DOHH2 (cell line): ENCODE measurements at regions not wholly inside any gene's neighbourhood (a gene's known extent, or its start where the extent isn't known, plus 50 kb on each side); places are given as distances from the start of the nearest gene placed in this dataset.

Experiments used
- H3F3A ChIP-seq: fragments of 200-600 bp; sonication (generic), shearing (Covaris generic); 2 replicates; pipeline ENCODE4 v1.6.0; 2016; ENCODE audit warnings: antibody characterized with exemption, mild to moderate bottlenecking; ENCODE audit not compliant: control insufficient read depth, insufficient read depth
- H3K27ac ChIP-seq: fragments of 200-600 bp; sonication (generic); 2 replicates; pipeline ENCODE4 v1.5.1; 2014; ENCODE audit warnings: low read depth, mild to moderate bottlenecking, low read length, moderate library complexity
- H3K27me3 ChIP-seq: fragments of 200-600 bp; sonication (generic); 2 replicates; pipeline ENCODE4 v1.6.1; 2014; ENCODE audit warnings: mild to moderate bottlenecking, low read length, mixed read lengths; ENCODE audit not compliant: control insufficient read depth
- H3K36me3 ChIP-seq: fragments of 200-600 bp; sonication (generic); 2 replicates; pipeline ENCODE4 v1.6.1; 2014; ENCODE audit warnings: mild to moderate bottlenecking, low read length, moderate library complexity, mixed read lengths; ENCODE audit not compliant: control insufficient read depth
- H3K4me1 ChIP-seq: fragments of 200-600 bp; sonication (generic); 2 replicates; pipeline ENCODE4 v1.6.1; 2014; ENCODE audit warnings: mild to moderate bottlenecking, low read length, mixed read lengths; ENCODE audit not compliant: control insufficient read depth
- H3K4me2 ChIP-seq: fragments of 200-600 bp; sonication (generic); 2 replicates; pipeline ENCODE4 v1.6.0; 2014; ENCODE audit warnings: mild to moderate bottlenecking, low read length, moderate library complexity
- H3K4me3 ChIP-seq: fragments of 200-600 bp; sonication (generic); 2 replicates; pipeline ENCODE4 v1.5.1; 2014; ENCODE audit warnings: mild to moderate bottlenecking, low read length, mixed read lengths
- H3K79me2 ChIP-seq: fragments of 200-600 bp; sonication (generic); 2 replicates; pipeline ENCODE4 v1.6.1; 2014; ENCODE audit warnings: mild to moderate bottlenecking, low read length, mixed read lengths; ENCODE audit not compliant: control insufficient read depth
- H3K9me2 ChIP-seq: fragments of 200-600 bp; sonication (generic); replicated peaks from 2 replicates; pipeline ENCODE4 v1.6.1; 2014; ENCODE audit warnings: mild to moderate bottlenecking, low read length, mixed read lengths; ENCODE audit not compliant: control insufficient read depth
- H3K9me3 ChIP-seq: fragments of 200-600 bp; sonication (generic); 2 replicates; pipeline ENCODE4 v1.6.1; 2014; ENCODE audit warnings: antibody characterized with exemption, low read length, mixed read lengths; ENCODE audit not compliant: control insufficient read depth, insufficient read depth
- H4K20me1 ChIP-seq: fragments of 200-600 bp; sonication (generic); 2 replicates; pipeline ENCODE4 v1.6.0; 2014; ENCODE audit warnings: low read depth, mild to moderate bottlenecking, antibody characterized with exemption, low read length, moderate library complexity; ENCODE audit not compliant: control insufficient read depth, insufficient read depth
- EZH2phosphoT487 ChIP-seq: fragments of 200-600 bp; sonication (generic); IDR thresholded peaks from 2 replicates; pipeline ENCODE4 v1.6.1; 2017; ENCODE audit warnings: borderline replicate concordance, mild to moderate bottlenecking, antibody characterized with exemption, low read length, moderate library complexity, mixed read lengths
- TF ChIP-seq, protein P1 (sequence below): fragments of 200-600 bp; sonication (generic); IDR thresholded peaks from one replicate; pipeline ENCODE4 v1.5.1; 2014; ENCODE audit warnings: antibody characterized with exemption, mild to moderate bottlenecking, low read depth, low read length; ENCODE audit not compliant: poor library complexity, severe bottlenecking

- no peak for TF ChIP-seq EZH2phosphoT487
- TF ChIP-seq, protein P1, sequence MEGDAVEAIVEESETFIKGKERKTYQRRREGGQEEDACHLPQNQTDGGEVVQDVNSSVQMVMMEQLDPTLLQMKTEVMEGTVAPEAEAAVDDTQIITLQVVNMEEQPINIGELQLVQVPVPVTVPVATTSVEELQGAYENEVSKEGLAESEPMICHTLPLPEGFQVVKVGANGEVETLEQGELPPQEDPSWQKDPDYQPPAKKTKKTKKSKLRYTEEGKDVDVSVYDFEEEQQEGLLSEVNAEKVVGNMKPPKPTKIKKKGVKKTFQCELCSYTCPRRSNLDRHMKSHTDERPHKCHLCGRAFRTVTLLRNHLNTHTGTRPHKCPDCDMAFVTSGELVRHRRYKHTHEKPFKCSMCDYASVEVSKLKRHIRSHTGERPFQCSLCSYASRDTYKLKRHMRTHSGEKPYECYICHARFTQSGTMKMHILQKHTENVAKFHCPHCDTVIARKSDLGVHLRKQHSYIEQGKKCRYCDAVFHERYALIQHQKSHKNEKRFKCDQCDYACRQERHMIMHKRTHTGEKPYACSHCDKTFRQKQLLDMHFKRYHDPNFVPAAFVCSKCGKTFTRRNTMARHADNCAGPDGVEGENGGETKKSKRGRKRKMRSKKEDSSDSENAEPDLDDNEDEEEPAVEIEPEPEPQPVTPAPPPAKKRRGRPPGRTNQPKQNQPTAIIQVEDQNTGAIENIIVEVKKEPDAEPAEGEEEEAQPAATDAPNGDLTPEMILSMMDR, result no peak
- Histone ChIP-seq H3K9me2 (no peaks in the 10 kb centered on the region), H3K9me3 (no peaks in the 10 kb centered on the region), H3F3A (no peaks in the 10 kb centered on the region), H4K20me1 (no peaks in the 10 kb centered on the region), H3K27me3 (no peaks in the 10 kb centered on the region), H3K4me2 (no peak overlapping the region), H3K4me3 (no peak overlapping the region), H3K4me1 (no peaks in the 10 kb centered on the region), H3K27ac (no peak overlapping the region), H3K79me2 (no peaks in the 10 kb centered on the region), H3K36me3 (no peaks in the 10 kb centered on the region)
Observed at GRCh38 chr3:25037049-25037547, 391.0 kb upstream of the RARB start.

- Histone ChIP-seq H3K4me1 (no peaks in the 10 kb centered on the region), H3K27me3 (no peaks in the 10 kb centered on the region), H4K20me1 (no peaks in the 10 kb centered on the region), H3K9me3 (no peaks in the 10 kb centered on the region), H3K4me2 (no peak overlapping the region), H3K79me2 (no peaks in the 10 kb centered on the region), H3F3A (no peaks in the 10 kb centered on the region), H3K27ac (no peak overlapping the region), H3K4me3 (no peak overlapping the region), H3K9me2 (no peaks in the 10 kb centered on the region), H3K36me3 (no peaks in the 10 kb centered on the region)
- TF ChIP-seq, protein P1, result no peak
- TF ChIP-seq EZH2phosphoT487, result no peak
Observed at GRCh38 chr3:25038271-25038670, 389.8 kb upstream of the RARB start.

DNA sequence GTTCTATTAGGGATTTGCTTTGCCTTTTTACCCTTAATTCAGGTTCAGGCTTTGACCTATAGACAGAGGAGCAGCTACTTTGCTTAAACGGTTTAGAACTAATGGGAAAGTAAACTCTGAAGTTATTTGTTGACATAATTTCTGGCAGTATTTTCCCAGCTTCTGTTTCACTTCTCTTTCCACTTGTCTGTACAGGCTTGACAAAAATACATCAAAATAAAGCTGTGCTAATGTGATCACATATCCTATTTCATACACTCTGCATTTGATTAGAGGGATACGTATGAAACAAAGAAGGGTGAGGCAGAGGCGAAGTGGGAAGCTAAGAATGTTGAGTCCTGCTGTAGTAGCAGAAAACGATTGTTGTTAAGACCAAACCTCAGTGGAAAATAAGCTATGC is 389.1 kb upstream of the RARB start:
- no peak overlapping the region for H3K27ac ChIP-seq
- no peaks in the 10 kb centered on the region for H3K27me3 ChIP-seq
- no peak overlapping the region for H3K4me2 ChIP-seq
- no peaks in the 10 kb centered on the region for H3F3A ChIP-seq
- no peaks in the 10 kb centered on the region for H3K9me3 ChIP-seq
- no peaks in the 10 kb centered on the region for H4K20me1 ChIP-seq
- no peaks in the 10 kb centered on the region for H3K79me2 ChIP-seq
- H3K36me3 ChIP-seq, result no peaks in the 10 kb centered on the region
- TF ChIP-seq EZH2phosphoT487, result no peak
- TF ChIP-seq, protein P1, result no peak
- no peaks in the 10 kb centered on the region for H3K9me2 ChIP-seq
- no peaks in the 10 kb centered on the region for H3K4me1 ChIP-seq
- no peak overlapping the region for H3K4me3 ChIP-seq

DNA sequence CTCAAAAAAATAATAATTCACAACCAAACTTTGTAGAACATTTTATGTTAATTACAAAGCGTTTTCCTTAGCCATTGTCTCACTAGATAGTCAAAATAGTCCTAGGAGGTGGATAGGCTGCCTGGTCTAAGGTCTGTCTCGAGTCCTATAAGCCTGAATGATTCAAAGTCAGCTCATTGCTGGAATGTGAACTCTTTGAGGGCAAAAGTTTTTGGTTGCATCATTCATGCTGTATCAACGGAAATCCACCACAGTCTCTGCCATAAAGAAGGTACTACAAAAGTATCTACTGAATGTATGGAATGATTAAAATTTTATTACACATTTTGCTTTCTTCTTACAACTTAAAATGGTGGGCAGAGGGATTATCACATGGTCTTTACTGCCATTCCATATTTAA is 387.3 kb upstream of the RARB start:
- no peaks in the 10 kb centered on the region for H3K27me3 ChIP-seq
- H3K9me3 ChIP-seq, result no peaks in the 10 kb centered on the region
- no peak overlapping the region for H3K4me3 ChIP-seq
- H3K4me1 ChIP-seq, result no peaks in the 10 kb centered on the region
- H4K20me1 ChIP-seq, result no peaks in the 10 kb centered on the region
- no peaks in the 10 kb centered on the region for H3K36me3 ChIP-seq
- TF ChIP-seq, protein P1, result no peak
- TF ChIP-seq EZH2phosphoT487, result no peak
- no peak overlapping the region for H3K27ac ChIP-seq
- no peaks in the 10 kb centered on the region for H3K9me2 ChIP-seq
- no peaks in the 10 kb centered on the region for H3K79me2 ChIP-seq
- H3F3A ChIP-seq, result no peaks in the 10 kb centered on the region
- H3K4me2 ChIP-seq, result no peak overlapping the region
